Neural progenitor cell (in vitro differentiated cells): ENCODE measurements at regions not wholly inside any gene's neighbourhood (a gene's known extent, or its start where the extent isn't known, plus 50 kb on each side); places are given as distances from the start of the nearest gene placed in this dataset.

Source experiments
- DNase-seq: peaks from one replicate; pipeline ENCODE4 v3.0.0-alpha.2; 2016; ENCODE audit warnings: low spot score
- H2AFZ ChIP-seq: fragments of 200-600 bp; sonication (generic); replicated peaks from 2 replicates; pipeline ENCODE4 v1.6.1; 2016; ENCODE audit warnings: antibody characterized with exemption
- H3F3A ChIP-seq: fragments of 200-600 bp; sonication (generic); 2 replicates; pipeline ENCODE4 v1.6.1; 2016; ENCODE audit warnings: antibody characterized with exemption, low read depth
- H3K27ac ChIP-seq: fragments of 200-600 bp; sonication (generic); 2 replicates; pipeline ENCODE4 v1.5.1; 2016; ENCODE audit warnings: mild to moderate bottlenecking
- H3K27me3 ChIP-seq: fragments of 200-600 bp; sonication (generic); 2 replicates; pipeline ENCODE4 v1.6.1; 2016; ENCODE audit warnings: mild to moderate bottlenecking, moderate library complexity
- H3K36me3 ChIP-seq: fragments of 200-600 bp; sonication (generic); 2 replicates; pipeline ENCODE4 v1.5.1; 2016
- H3K4me1 ChIP-seq: fragments of 200-600 bp; sonication (generic); 2 replicates; pipeline ENCODE4 v1.6.1; 2016; ENCODE audit warnings: mixed run types
- H3K4me2 ChIP-seq: fragments of 200-600 bp; sonication (generic); 2 replicates; pipeline ENCODE4 v1.6.1; 2016
- H3K4me3 ChIP-seq: fragments of 200-600 bp; sonication (generic); 2 replicates; pipeline ENCODE4 v1.5.1; 2016
- H3K79me2 ChIP-seq: fragments of 200-600 bp; sonication (generic); 2 replicates; pipeline ENCODE4 v1.6.1; 2016; ENCODE audit warnings: low read depth
- H3K9ac ChIP-seq: fragments of 200-600 bp; sonication (generic); 2 replicates; pipeline ENCODE4 v1.6.1; 2016
- H3K9me3 ChIP-seq: fragments of 200-600 bp; sonication (generic); 2 replicates; pipeline ENCODE4 v1.5.1; 2016; ENCODE audit warnings: low read depth
- H4K20me1 ChIP-seq: fragments of 200-600 bp; sonication (generic); 2 replicates; pipeline ENCODE4 v1.6.1; 2016; ENCODE audit warnings: low read depth
- H3K27ac Mint-ChIP-seq: 3 replicates; pipeline ENCODE4 v1.8.0; 2021; ENCODE audit warnings: mixed read lengths
- H3K27me3 Mint-ChIP-seq: 2 replicates; pipeline ENCODE4 v1.8.0; 2022; ENCODE audit warnings: low read depth, mild to moderate bottlenecking, inconsistent platforms, moderate library complexity, mixed read lengths; ENCODE audit not compliant: insufficient read depth
- H3K36me3 Mint-ChIP-seq: 3 replicates; pipeline ENCODE4 v1.8.0; 2021; ENCODE audit warnings: mixed read lengths
- H3K4me1 Mint-ChIP-seq: 3 replicates; pipeline ENCODE4 v1.8.0; 2021; ENCODE audit warnings: mixed read lengths
- H3K4me3 Mint-ChIP-seq: 3 replicates; pipeline ENCODE4 v1.8.0; 2021; ENCODE audit warnings: mild to moderate bottlenecking, moderate library complexity, mixed read lengths
- H3K9me3 Mint-ChIP-seq: 3 replicates; pipeline ENCODE4 v1.8.0; 2020; ENCODE audit warnings: mixed read lengths
- EZH2 ChIP-seq: fragments of 200-600 bp; sonication (generic); IDR thresholded peaks from 2 replicates; pipeline ENCODE4 v1.6.1; 2017; ENCODE audit warnings: antibody characterized with exemption, mild to moderate bottlenecking, moderate library complexity
- EZH2phosphoT487 ChIP-seq: fragments of 200-600 bp; sonication (generic); IDR thresholded peaks from 2 replicates; pipeline ENCODE4 v1.6.1; 2017; ENCODE audit warnings: antibody characterized with exemption
- TF ChIP-seq, protein P1 (sequence below): fragments of 200-600 bp; sonication (generic); IDR thresholded peaks from 2 replicates; pipeline ENCODE4 v1.5.1; 2017; ENCODE audit warnings: antibody characterized with exemption, mild to moderate bottlenecking

DNA sequence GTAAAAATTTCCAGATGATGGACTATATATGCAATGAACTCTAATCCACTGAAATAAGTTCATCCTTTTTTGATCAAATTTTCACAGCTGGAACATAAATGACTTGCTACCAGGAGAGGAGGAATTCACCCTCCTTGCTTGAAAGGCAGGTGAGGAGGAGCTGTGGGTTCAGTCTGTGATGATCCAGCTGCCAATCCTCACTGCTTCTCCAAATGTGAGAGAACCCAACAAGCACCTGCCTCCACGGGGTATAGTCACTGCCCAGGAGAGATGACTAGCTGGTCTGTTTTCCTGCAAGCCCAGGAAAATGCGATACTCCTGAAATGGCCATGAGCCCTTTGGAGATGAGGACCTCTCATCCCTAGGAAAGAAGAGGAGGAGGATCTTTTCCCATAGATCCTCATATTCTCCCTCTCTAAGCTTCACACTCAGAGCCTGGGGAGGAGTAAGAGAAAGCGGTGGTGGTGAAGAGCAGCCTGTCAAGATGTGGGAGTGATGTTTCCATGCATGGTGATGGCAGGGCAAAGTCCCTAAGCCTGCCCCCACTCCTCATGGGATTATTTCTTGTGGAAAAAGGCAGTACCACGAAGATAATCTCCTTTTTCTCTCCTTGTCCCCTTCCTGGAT, 77.9 kb upstream of the USP47 start:
- H3K4me3 Mint-ChIP-seq: no peak overlapping the region
- H3K4me3 ChIP-seq: no peak overlapping the region
- TF ChIP-seq, protein P1, sequence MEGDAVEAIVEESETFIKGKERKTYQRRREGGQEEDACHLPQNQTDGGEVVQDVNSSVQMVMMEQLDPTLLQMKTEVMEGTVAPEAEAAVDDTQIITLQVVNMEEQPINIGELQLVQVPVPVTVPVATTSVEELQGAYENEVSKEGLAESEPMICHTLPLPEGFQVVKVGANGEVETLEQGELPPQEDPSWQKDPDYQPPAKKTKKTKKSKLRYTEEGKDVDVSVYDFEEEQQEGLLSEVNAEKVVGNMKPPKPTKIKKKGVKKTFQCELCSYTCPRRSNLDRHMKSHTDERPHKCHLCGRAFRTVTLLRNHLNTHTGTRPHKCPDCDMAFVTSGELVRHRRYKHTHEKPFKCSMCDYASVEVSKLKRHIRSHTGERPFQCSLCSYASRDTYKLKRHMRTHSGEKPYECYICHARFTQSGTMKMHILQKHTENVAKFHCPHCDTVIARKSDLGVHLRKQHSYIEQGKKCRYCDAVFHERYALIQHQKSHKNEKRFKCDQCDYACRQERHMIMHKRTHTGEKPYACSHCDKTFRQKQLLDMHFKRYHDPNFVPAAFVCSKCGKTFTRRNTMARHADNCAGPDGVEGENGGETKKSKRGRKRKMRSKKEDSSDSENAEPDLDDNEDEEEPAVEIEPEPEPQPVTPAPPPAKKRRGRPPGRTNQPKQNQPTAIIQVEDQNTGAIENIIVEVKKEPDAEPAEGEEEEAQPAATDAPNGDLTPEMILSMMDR: no peak
- TF ChIP-seq EZH2phosphoT487 (no peak), EZH2 (no peak)
- H3K36me3 Mint-ChIP-seq: no peaks in the 10 kb centered on the region
- no peak overlapping the region for H2AFZ ChIP-seq
- H3K79me2 ChIP-seq: no peaks in the 10 kb centered on the region
- no peaks in the 10 kb centered on the region for H4K20me1 ChIP-seq
- H3F3A ChIP-seq: no peaks in the 10 kb centered on the region
- no peak for DNase-seq
- H3K4me2 ChIP-seq: no peak overlapping the region
- H3K27ac ChIP-seq: no peak overlapping the region
- H3K27ac Mint-ChIP-seq: no peak overlapping the region
- H3K36me3 ChIP-seq: no peaks in the 10 kb centered on the region
- H3K9me3 Mint-ChIP-seq: no peaks in the 10 kb centered on the region
- no peaks in the 10 kb centered on the region for H3K4me1 ChIP-seq
- no peaks in the 10 kb centered on the region for H3K27me3 ChIP-seq
- no peaks in the 10 kb centered on the region for H3K9me3 ChIP-seq
- peaks cover 2% of the 10 kb centered on the region for H3K27me3 Mint-ChIP-seq
- H3K4me1 Mint-ChIP-seq: no peaks in the 10 kb centered on the region
- no peak overlapping the region for H3K9ac ChIP-seq

DNA sequence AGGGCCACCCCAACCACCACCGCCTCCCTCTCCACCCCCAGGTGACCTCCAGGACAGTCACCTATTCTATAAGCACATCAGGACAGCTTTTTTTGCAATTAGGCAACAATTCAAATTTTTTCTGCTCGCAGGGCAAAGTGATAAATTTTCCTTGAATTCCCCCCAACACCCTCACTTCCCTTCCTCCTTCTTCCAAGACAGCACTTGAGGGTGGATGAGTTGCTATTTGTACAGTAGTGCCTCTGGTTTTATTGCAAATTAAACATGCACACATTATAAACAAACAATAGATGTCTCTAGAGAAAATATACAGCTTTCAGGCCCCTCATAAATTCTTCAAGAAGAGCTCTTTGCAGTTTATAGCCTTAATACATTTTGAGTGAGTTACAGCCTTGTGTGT, 80.9 kb upstream of the USP47 start:
- TF ChIP-seq, protein P1: no peak
- TF ChIP-seq EZH2 (no peak), EZH2phosphoT487 (no peak)
- Histone ChIP-seq H4K20me1 (no peaks in the 10 kb centered on the region), H3K9ac (no peak overlapping the region), H3K4me2 (no peak overlapping the region), H3K4me3 (no peak overlapping the region), H3K4me1 (no peaks in the 10 kb centered on the region), H3K36me3 (no peaks in the 10 kb centered on the region), H2AFZ (no peak overlapping the region), H3K79me2 (no peaks in the 10 kb centered on the region), H3F3A (no peaks in the 10 kb centered on the region), H3K27ac (no peak overlapping the region), H3K27me3 (no peaks in the 10 kb centered on the region), H3K9me3 (no peaks in the 10 kb centered on the region)
- no peaks in the 10 kb centered on the region for H3K36me3 Mint-ChIP-seq
- DNase-seq: no peak
- H3K4me3 Mint-ChIP-seq: no peak overlapping the region
- peaks cover 2% of the 10 kb centered on the region for H3K27me3 Mint-ChIP-seq
- no peak overlapping the region for H3K27ac Mint-ChIP-seq
- peaks cover 2% of the 10 kb centered on the region for H3K4me1 Mint-ChIP-seq
- H3K9me3 Mint-ChIP-seq: no peaks in the 10 kb centered on the region

DNA sequence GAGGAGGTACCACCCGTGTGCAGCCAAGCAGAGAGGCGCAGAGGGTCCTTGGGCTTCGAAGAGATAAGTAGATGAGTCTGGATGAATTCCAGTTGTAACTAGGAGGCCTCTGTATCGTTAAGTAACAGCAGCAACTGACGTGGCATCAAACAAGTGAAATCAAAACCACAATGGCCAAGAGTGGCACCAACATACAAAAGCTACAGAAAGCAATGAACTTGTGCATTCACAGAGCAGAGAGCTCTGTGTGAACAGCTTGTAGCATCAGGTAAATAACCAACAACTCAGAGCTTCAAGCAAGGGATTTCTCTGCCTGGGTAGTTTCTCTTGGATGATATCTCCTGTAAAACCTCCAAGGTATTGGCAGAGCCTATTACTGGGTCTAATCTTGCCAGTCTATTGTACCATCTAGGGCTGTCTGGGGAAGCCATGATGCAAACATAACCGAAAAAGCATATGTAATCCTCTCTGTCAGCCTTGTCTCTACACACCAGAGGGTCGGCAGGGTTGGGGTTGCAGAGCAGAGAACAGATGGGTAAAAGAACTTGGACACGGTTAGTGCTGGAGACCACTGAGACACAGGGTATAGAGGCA, 83.1 kb upstream of the USP47 start:
- Mint-ChIP-seq H3K4me1 (peaks cover 2% of the 10 kb centered on the region), H3K9me3 (no peaks in the 10 kb centered on the region), H3K4me3 (no peak overlapping the region), H3K27me3 (peaks cover 4% of the 10 kb centered on the region), H3K27ac (no peak overlapping the region), H3K36me3 (no peaks in the 10 kb centered on the region)
- Histone ChIP-seq H3F3A (no peaks in the 10 kb centered on the region), H3K36me3 (no peaks in the 10 kb centered on the region), H3K79me2 (no peaks in the 10 kb centered on the region), H3K4me3 (no peak overlapping the region), H3K27me3 (no peaks in the 10 kb centered on the region), H3K9ac (no peak overlapping the region), H3K4me1 (no peaks in the 10 kb centered on the region), H3K9me3 (no peaks in the 10 kb centered on the region), H3K27ac (no peak overlapping the region), H2AFZ (no peak overlapping the region), H4K20me1 (no peaks in the 10 kb centered on the region), H3K4me2 (no peak overlapping the region)
- DNase-seq: no peak
- TF ChIP-seq EZH2 (no peak), EZH2phosphoT487 (no peak)
- TF ChIP-seq, protein P1: no peak
